Ishikawa (cell line): ENCODE measurements at regions not wholly inside any gene's neighbourhood (a gene's known extent, or its start where the extent isn't known, plus 50 kb on each side); places are given as distances from the start of the nearest gene placed in this dataset.

Experiments
- CEBPB ChIP-seq: IDR thresholded peaks from 2 replicates; pipeline ENCODE4 v1.6.1; 2012
- CREB1 ChIP-seq: IDR thresholded peaks from 2 replicates; pipeline ENCODE4 v1.6.1; 2012; ENCODE audit warnings: low read depth
- EGR1 ChIP-seq: IDR thresholded peaks from 2 replicates; pipeline ENCODE4 v1.6.1; 2012
- EP300 ChIP-seq: IDR thresholded peaks from 2 replicates; pipeline ENCODE4 v1.6.1; 2012; ENCODE audit warnings: borderline replicate concordance
- FOXM1 ChIP-seq: IDR thresholded peaks from 2 replicates; pipeline ENCODE4 v1.6.1; 2012; ENCODE audit warnings: low read depth, borderline replicate concordance
- MAX ChIP-seq: IDR thresholded peaks from 2 replicates; pipeline ENCODE4 v1.6.1; 2012
- NFIC ChIP-seq: IDR thresholded peaks from 2 replicates; pipeline ENCODE4 v1.6.1; 2012
- RAD21 ChIP-seq: IDR thresholded peaks from 2 replicates; pipeline ENCODE4 v1.6.1; 2012; ENCODE audit warnings: low read depth
- REST ChIP-seq: IDR thresholded peaks from 2 replicates; pipeline ENCODE4 v1.6.1; 2012; ENCODE audit warnings: low read depth, mild to moderate bottlenecking
- TAF1 ChIP-seq: IDR thresholded peaks from 2 replicates; pipeline ENCODE4 v1.6.1; 2012; ENCODE audit warnings: low read depth, mild to moderate bottlenecking
- TCF12 ChIP-seq: IDR thresholded peaks from 2 replicates; pipeline ENCODE4 v1.6.1; 2012; ENCODE audit warnings: low read depth
- TEAD4 ChIP-seq: IDR thresholded peaks from 2 replicates; pipeline ENCODE4 v1.6.1; 2012
- USF1 ChIP-seq: IDR thresholded peaks from 2 replicates; pipeline ENCODE4 v1.6.1; 2012
- YY1 ChIP-seq: IDR thresholded peaks from 2 replicates; pipeline ENCODE4 v1.6.1; 2012; ENCODE audit warnings: low read depth
- ZBTB7A ChIP-seq: IDR thresholded peaks from 2 replicates; pipeline ENCODE4 v1.6.1; 2012; ENCODE audit warnings: low read depth

GRCh38 chr2:78701546-78701945 is 324.0 kb upstream of the REG3G start:
- no peak for TF ChIP-seq EP300
- no peak for TF ChIP-seq TEAD4
- TF ChIP-seq NFIC, result no peak
- no peak for TF ChIP-seq YY1
- no peak for TF ChIP-seq TAF1

- no peak for TF ChIP-seq CREB1
Observed at GRCh38 chr2:78707776-78708386, 317.6 kb upstream of the REG3G start.

- no peak for TF ChIP-seq TCF12
- no peak for TF ChIP-seq MAX
- TF ChIP-seq EGR1, result no peak
- TF ChIP-seq FOXM1, result no peak
- TF ChIP-seq REST, result no peak
- TF ChIP-seq NFIC, result no peak
- no peak for TF ChIP-seq CREB1
Observed at GRCh38 chr2:78710632-78711375, 314.7 kb upstream of the REG3G start.

GRCh38 chr2:78715293-78715692 is 310.2 kb upstream of the REG3G start:
- TF ChIP-seq NFIC (no peak), EP300 (no peak), TAF1 (no peak), FOXM1 (no peak), CREB1 (no peak), CEBPB (no peak), EGR1 (no peak), YY1 (no peak), USF1 (no peak), ZBTB7A (no peak), TEAD4 (no peak), REST (no peak), MAX (no peak), RAD21 (no peak), TCF12 (no peak)

GRCh38 chr2:78718024-78718423 is 307.5 kb upstream of the REG3G start:
- TF ChIP-seq RAD21 (no peak), EP300 (no peak), FOXM1 (no peak), MAX (no peak), NFIC (no peak), ZBTB7A (no peak), TEAD4 (no peak), YY1 (no peak), EGR1 (no peak), TCF12 (no peak), CREB1 (no peak), CEBPB (no peak), TAF1 (no peak), REST (no peak), USF1 (no peak)
